MCF 10A (cell line): ENCODE measurements at regions not wholly inside any gene's neighbourhood (a gene's known extent, or its start where the extent isn't known, plus 50 kb on each side); places are given as distances from the start of the nearest gene placed in this dataset.

ENCODE experiments used
- BruUV-seq: library from RNA; stranded (reverse); fragments of 400-500 nt; replicated peaks from 2 replicates; lab custom pipeline; 2021; lab: Mats Ljungman, UMichigan
- CTCF ChIA-PET: fragments of 300-600 bp; sonication (Branson Sonifier 250); formaldehyde crosslinking; extraction: SDS; loops from one replicate; lab custom pipeline; 2021; ENCODE audit warnings: antibody characterized with exemption, inconsistent platforms; lab: Yijun Ruan, JAX
- POLR2A ChIA-PET: fragments of 300-600, 350-650 bp; sonication (Branson Sonifier 250); formaldehyde crosslinking; extraction: SDS; loops from one replicate; lab custom pipeline; 2020; ENCODE audit warnings: antibody characterized with exemption, inconsistent platforms; lab: Yijun Ruan, JAX
- DNase-seq: peaks from one replicate; pipeline ENCODE4 v3.0.0-alpha.2; 2018; ENCODE audit not compliant: unreplicated experiment
- H3K27ac Mint-ChIP-seq: one replicate; pipeline ENCODE4 v1.8.0; 2022; ENCODE audit warnings: mild to moderate bottlenecking, low read depth, mixed read lengths; ENCODE audit not compliant: unreplicated experiment
- H3K27me3 Mint-ChIP-seq: one replicate; pipeline ENCODE4 v1.8.0; 2022; ENCODE audit warnings: mixed read lengths; ENCODE audit not compliant: insufficient read depth, unreplicated experiment
- H3K36me3 Mint-ChIP-seq: one replicate; pipeline ENCODE4 v1.8.0; 2022; ENCODE audit warnings: mild to moderate bottlenecking, moderate library complexity, mixed read lengths; ENCODE audit not compliant: insufficient read depth, unreplicated experiment
- H3K4me1 Mint-ChIP-seq: one replicate; pipeline ENCODE4 v1.8.0; 2022; ENCODE audit warnings: mixed read lengths; ENCODE audit not compliant: insufficient read depth, unreplicated experiment
- H3K4me3 Mint-ChIP-seq: one replicate; pipeline ENCODE4 v1.8.0; 2022; ENCODE audit warnings: mild to moderate bottlenecking, moderate library complexity, mixed read lengths; ENCODE audit not compliant: unreplicated experiment
- H3K9me3 Mint-ChIP-seq: one replicate; pipeline ENCODE4 v1.8.0; 2022; ENCODE audit warnings: mixed read lengths; ENCODE audit not compliant: unreplicated experiment
- intact Hi-C: fragments of 100-400 bp; cut with micrococcal nuclease; formaldehyde crosslinking; loops from 2 replicates; pipeline ENCODE4 v1.14.1; 2022
- TF ChIP-seq, protein P1 (sequence below): fragments of 200-600 bp; IDR thresholded peaks from one replicate; pipeline ENCODE4 v1.8.0; 2022; ENCODE audit warnings: antibody characterized with exemption, mild to moderate bottlenecking; ENCODE audit not compliant: unreplicated experiment

DNA sequence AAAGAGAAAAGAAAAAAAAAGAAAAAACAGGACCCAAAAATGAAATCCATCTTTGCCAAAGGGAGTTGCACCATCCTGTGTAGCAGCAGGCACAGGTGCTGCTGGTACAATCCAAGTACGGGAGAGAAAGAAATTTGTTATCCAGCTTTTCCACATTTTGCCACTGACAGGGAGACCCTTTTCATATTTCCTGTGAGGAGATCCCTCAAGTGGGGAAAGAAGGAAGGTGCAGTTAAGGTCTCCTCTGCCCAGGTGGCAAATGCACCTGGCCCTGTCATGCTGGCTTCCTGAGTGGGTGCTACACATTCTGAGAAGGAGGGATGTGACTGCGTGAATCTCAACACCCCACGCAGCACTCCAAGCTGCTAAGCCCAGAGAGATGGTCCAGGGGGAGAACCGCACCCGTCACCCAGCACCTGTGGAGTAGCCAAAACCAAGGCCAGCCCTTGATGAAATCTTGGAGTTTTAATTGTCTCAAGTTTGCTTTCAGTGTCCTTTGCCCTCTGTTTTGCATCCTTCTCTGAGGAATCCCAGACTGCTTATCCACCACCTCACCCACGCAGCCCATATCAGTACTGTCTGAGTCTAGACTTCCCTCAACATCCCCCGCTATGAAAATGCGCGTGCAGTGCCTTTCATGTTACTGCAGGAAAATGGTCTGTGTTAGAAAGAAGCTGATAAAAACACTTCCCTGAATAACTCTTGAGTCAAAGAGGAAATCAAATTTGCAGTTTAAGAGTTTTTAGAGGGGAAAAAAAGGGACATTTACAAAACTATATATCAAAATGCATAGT, 141.9 kb upstream of the THBS1 start:
- no peak overlapping the region for H3K27ac Mint-ChIP-seq
- no peaks in the 10 kb centered on the region for H3K27me3 Mint-ChIP-seq
- no peaks in the 10 kb centered on the region for H3K9me3 Mint-ChIP-seq
- no TSS peak for BruUV-seq
- peaks cover 6% of the 10 kb centered on the region for H3K36me3 Mint-ChIP-seq
- CTCF ChIA-PET: interaction anchor here (0.6 to 2.4 kb wide), 9 partner anchors 9 to 267 kb away, joined by 3 to 13 read pairs (median 5); no protein-coding TSS in a partner anchor
- TF ChIP-seq, protein P1, sequence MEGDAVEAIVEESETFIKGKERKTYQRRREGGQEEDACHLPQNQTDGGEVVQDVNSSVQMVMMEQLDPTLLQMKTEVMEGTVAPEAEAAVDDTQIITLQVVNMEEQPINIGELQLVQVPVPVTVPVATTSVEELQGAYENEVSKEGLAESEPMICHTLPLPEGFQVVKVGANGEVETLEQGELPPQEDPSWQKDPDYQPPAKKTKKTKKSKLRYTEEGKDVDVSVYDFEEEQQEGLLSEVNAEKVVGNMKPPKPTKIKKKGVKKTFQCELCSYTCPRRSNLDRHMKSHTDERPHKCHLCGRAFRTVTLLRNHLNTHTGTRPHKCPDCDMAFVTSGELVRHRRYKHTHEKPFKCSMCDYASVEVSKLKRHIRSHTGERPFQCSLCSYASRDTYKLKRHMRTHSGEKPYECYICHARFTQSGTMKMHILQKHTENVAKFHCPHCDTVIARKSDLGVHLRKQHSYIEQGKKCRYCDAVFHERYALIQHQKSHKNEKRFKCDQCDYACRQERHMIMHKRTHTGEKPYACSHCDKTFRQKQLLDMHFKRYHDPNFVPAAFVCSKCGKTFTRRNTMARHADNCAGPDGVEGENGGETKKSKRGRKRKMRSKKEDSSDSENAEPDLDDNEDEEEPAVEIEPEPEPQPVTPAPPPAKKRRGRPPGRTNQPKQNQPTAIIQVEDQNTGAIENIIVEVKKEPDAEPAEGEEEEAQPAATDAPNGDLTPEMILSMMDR: peak; percentile 17
- intact Hi-C loops: loop anchor here (2.0 kb wide), 1 partner anchor 266 kb away; no protein-coding TSS in a partner anchor
- peak; percentile 35 for DNase-seq
- H3K4me3 Mint-ChIP-seq: no peak overlapping the region
- H3K4me1 Mint-ChIP-seq: peaks cover 9% of the 10 kb centered on the region
- POLR2A ChIA-PET: no interaction called here

DNA sequence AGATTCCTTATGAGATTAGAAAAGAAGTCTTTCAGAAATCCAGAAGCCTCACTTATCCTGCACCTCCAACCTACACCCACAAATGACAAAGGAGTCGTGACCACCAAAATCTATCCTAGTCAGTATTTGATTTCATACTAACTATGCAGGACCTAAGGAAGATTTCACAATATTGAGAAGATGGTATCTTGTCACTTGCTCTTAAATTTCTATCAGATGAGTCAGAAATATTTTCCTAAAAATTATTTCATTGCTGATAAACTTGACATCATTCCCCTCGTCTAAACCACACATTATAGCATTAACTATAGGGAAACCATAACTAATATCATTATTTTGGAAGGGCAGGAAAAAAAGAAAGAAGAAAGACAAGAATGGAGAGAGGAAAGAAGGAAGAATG, 138.0 kb upstream of the THBS1 start:
- TF ChIP-seq, protein P1: no peak
- ChIA-PET POLR2A (no interaction called here), CTCF (interaction anchor here (0.5 kb wide), 1 partner anchor 198 kb away, joined by 3 read pairs; no protein-coding TSS in a partner anchor)
- Mint-ChIP-seq H3K4me3 (no peak overlapping the region), H3K27me3 (no peaks in the 10 kb centered on the region), H3K4me1 (peaks cover 9% of the 10 kb centered on the region), H3K9me3 (no peaks in the 10 kb centered on the region), H3K36me3 (peaks cover 6% of the 10 kb centered on the region), H3K27ac (no peak overlapping the region)
- BruUV-seq: no TSS peak
- DNase-seq: no peak
- intact Hi-C loops: no loop called here

DNA sequence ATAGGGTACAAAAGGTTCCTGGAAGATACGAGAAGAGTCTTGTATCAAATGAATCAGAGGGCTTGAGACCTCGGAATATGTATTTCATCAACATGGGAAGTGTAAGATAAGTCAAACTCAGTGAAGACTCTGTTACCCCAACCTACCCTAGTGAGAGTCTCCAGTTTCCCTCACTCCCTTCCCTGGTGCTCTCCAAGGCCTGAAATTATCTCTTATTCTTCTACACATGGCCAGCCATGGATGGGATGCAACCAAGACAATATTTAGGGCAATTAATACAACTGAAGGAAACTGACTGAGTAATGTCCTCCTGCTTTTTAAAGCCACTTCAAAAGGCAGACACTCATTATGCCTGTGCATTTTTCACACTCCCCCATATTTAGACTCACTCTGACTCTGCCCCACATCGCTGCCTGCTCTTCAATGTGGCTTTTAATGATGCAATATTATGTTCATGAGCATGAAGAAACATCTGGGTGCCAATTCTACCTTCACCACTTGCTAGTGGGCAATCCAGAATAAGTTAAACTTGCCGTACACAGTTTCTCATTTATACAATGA, 137.1 kb upstream of the THBS1 start:
- no peak overlapping the region for H3K27ac Mint-ChIP-seq
- no peaks in the 10 kb centered on the region for H3K27me3 Mint-ChIP-seq
- TF ChIP-seq, protein P1: no peak
- H3K9me3 Mint-ChIP-seq: no peaks in the 10 kb centered on the region
- H3K36me3 Mint-ChIP-seq: peaks cover 6% of the 10 kb centered on the region
- no peak for DNase-seq
- H3K4me1 Mint-ChIP-seq: peaks cover 9% of the 10 kb centered on the region
- BruUV-seq: no TSS peak
- ChIA-PET CTCF (no interaction called here), POLR2A (no interaction called here)
- intact Hi-C loops: no loop called here
- H3K4me3 Mint-ChIP-seq: no peak overlapping the region

DNA sequence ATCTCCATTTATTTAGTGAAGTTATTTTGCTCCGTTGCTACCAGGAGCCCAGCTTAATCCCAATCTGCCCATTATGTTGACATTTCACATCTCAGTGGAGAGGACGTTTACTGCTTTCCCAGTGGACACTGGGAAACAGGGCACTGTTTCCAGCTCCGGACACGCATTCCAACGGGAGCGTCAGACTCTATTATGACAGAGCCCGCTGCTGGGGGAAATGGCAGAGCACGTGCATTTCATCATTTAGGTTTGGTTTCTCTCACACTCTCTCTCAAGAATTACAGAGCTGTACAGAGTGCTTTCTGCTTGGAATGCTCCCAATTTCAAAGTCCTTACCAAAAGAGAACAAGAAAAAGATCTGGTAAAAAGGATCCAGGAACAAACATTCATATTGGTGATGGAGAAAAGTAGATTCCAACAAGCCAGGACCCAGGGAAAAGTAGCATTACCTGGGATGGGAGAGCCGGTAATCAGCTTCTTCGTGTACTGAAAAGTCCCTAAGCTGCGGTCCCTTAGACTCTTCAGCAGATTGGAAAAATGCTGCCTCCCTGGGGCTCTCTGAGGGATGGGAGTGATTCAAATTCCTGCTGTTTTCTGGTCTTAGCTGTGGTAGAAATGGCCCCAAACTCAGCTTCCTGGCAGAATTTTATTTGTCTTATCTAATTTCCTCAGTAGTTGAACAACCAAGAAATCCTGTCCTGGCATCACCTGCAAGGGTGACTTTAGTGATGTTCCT, 136.0 kb upstream of the THBS1 start:
- TF ChIP-seq, protein P1: no peak
- peaks cover 9% of the 10 kb centered on the region for H3K4me1 Mint-ChIP-seq
- H3K9me3 Mint-ChIP-seq: no peaks in the 10 kb centered on the region
- no TSS peak for BruUV-seq
- ChIA-PET CTCF (interaction anchor here (0.7 to 0.8 kb wide), 2 partner anchors 21 to 52 kb away, joined by 3 read pairs; no protein-coding TSS in a partner anchor), POLR2A (interaction anchor here (0.8 kb wide), 1 partner anchor 15 kb away, joined by 3 read pairs; no protein-coding TSS in a partner anchor)
- DNase-seq: no peak
- intact Hi-C loops: no loop called here
- no peak overlapping the region for H3K4me3 Mint-ChIP-seq
- peaks cover 6% of the 10 kb centered on the region for H3K36me3 Mint-ChIP-seq
- no peaks in the 10 kb centered on the region for H3K27me3 Mint-ChIP-seq
- no peak overlapping the region for H3K27ac Mint-ChIP-seq
